ENCODE measurements at regions not wholly inside any gene's neighbourhood (a gene's known extent, or its start where the extent isn't known, plus 50 kb on each side); places are given as distances from the start of the nearest gene placed in this dataset.

GRCh38 chr3:165919284-165919683 lies 82.1 kb upstream of the BCHE start:
- dilution Hi-C loops (cut with HindIII; ENCODE audit: low sequenced_read_pairs, unreplicated experiment): no loop called here
- POLR2A ChIA-PET (ENCODE audit: unreplicated experiment): no interaction called here
- Histone ChIP-seq H2AK9ac (replicated peaks; ENCODE audit: low read depth, low read length, poor library complexity) (no peak overlapping the region), H3K36me3 (ENCODE audit: control insufficient read depth, insufficient read depth, low read length) (no peaks in the 10 kb centered on the region), H3K56ac (ENCODE audit: extremely low read depth, insufficient read depth, low read length) (no peak overlapping the region), H4K8ac (ENCODE audit: low read depth in 2 of 2, low read length in 2 of 2) (no peak overlapping the region), H3K4me3 (ENCODE audit: insufficient read depth, low read depth, low read length) (no peak overlapping the region), H3K4ac (ENCODE audit: low read depth, low read length) (no peak overlapping the region), H3K4me2 (ENCODE audit: low read depth, low read length) (no peak overlapping the region), H3K79me1 (ENCODE audit: low read depth in 1 of 2, low read length in 2 of 2) (no peaks in the 10 kb centered on the region), H3K23ac (ENCODE audit: low read depth, low read length) (no peak overlapping the region), H3K9ac (ENCODE audit: low read depth, low read length) (no peak overlapping the region), H3K9me3 (ENCODE audit: control insufficient read depth, insufficient read depth, low read length) (peaks cover 6% of the 10 kb centered on the region), H2BK120ac (ENCODE audit: low read depth, low read length) (no peak overlapping the region), H3K27ac (ENCODE audit: insufficient read depth, low read length) (no peak overlapping the region), H2BK5ac (ENCODE audit: low read depth, low read length, poor library complexity, severe bottlenecking) (no peak overlapping the region), H3K18ac (ENCODE audit: low read depth, low read length) (no peak overlapping the region), H4K5ac (ENCODE audit: low read depth, low read length) (no peak overlapping the region), H4K91ac (ENCODE audit: insufficient read depth, low read depth, low read length) (no peak overlapping the region), H2BK15ac (ENCODE audit: low read depth, low read length) (no peak overlapping the region), H3K14ac (replicated peaks; ENCODE audit: low read depth, low read length) (no peak overlapping the region), H3K4me1 (ENCODE audit: control insufficient read depth, insufficient read depth, low read length) (no peaks in the 10 kb centered on the region), H2BK20ac (ENCODE audit: low read depth, low read length) (no peak overlapping the region), H4K20me1 (ENCODE audit: insufficient read depth, low read length) (no peaks in the 10 kb centered on the region), H3K9me1 (ENCODE audit: insufficient read depth, low read length) (no peaks in the 10 kb centered on the region), H3K27me3 (ENCODE audit: control insufficient read depth, insufficient read depth, low read length) (no peaks in the 10 kb centered on the region), H2AK5ac (ENCODE audit: low read depth, low read length) (no peak overlapping the region), H2AFZ (replicated peaks; ENCODE audit: low read length, poor library complexity) (no peak overlapping the region)
- CTCF ChIA-PET: no interaction called here
- no TSS peak for BruUV-seq (replicated peaks)
- in situ Hi-C loops (cut with MboI; ENCODE audit: low sequenced_read_pairs): no loop called here
- ATAC-seq (ENCODE audit: low read depth) (no peak), DNase-seq (no peak)
- intact Hi-C loops (cut with micrococcal nuclease): no loop called here
- no peak for TF ChIP-seq SMC3 (IDR thresholded peaks at IDR 0.05; ENCODE audit: low read depth, low read length)
- TF ChIP-seq RFX5 (IDR thresholded peaks at IDR 0.05; ENCODE audit: low read depth, low read length): no peak
- TF ChIP-seq RAD21 (IDR thresholded peaks at IDR 0.05; ENCODE audit: low read length): no peak
- TF ChIP-seq CTCF (conservative IDR thresholded peaks at IDR 0.05; ENCODE audit: low read depth, low read length): no peak
- TF ChIP-seq FOS (IDR thresholded peaks at IDR 0.05; ENCODE audit: low read depth, low read length): no peak
- TF ChIP-seq NFE2L2 (IDR thresholded peaks at IDR 0.05; ENCODE audit: low read depth, low read length): no peak
- TF ChIP-seq CEBPB (IDR thresholded peaks at IDR 0.05; ENCODE audit: low read depth, low read length): no peak
- no peak for TF ChIP-seq POLR2A (IDR thresholded peaks at IDR 0.05; ENCODE audit: low read depth, low read length)
- TF ChIP-seq MAFK (IDR thresholded peaks at IDR 0.05; ENCODE audit: low read depth, low read length): no peak
- TF ChIP-seq BHLHE40 (IDR thresholded peaks at IDR 0.05; ENCODE audit: low read depth, low read length): no peak
- no peak for TF ChIP-seq ELK1 (IDR thresholded peaks at IDR 0.05; ENCODE audit: borderline replicate concordance, low read depth, low read length)
- WGBS, 2 experiments (ENCODE audit: extremely low coverage in 2 of 2, insufficient read length in 1 of 2): no CpG with 5 or more reads among the region's 4 CpGs

All from IMR-90 (cell line).